WTC11 (cell line): ENCODE measurements at regions not wholly inside any gene's neighbourhood (a gene's known extent, or its start where the extent isn't known, plus 50 kb on each side); places are given as distances from the start of the nearest gene placed in this dataset.

Experiments
- NFE2L1 ChIP-seq: sonication (generic); formaldehyde crosslinking; IDR thresholded peaks from 2 replicates; pipeline ENCODE4 v1.8.1; 2023; ENCODE audit warnings: missing genetic modification reagents
- NFYB ChIP-seq: sonication (generic); formaldehyde crosslinking; conservative IDR thresholded peaks from 2 replicates; pipeline ENCODE4 v1.8.0; 2022; ENCODE audit warnings: low read depth, missing genetic modification reagents
- SOX15 ChIP-seq: fragments of 250-450 bp; sonication (Bioruptor Pico); IDR thresholded peaks from 2 replicates; pipeline ENCODE4 v1.9.0; 2021; ENCODE audit warnings: mild to moderate bottlenecking
- SP1 ChIP-seq: sonication (generic); formaldehyde crosslinking; conservative IDR thresholded peaks from 2 replicates; pipeline ENCODE4 v1.8.1; 2022; ENCODE audit warnings: missing genetic modification reagents
- TF ChIP-seq, protein P1 (sequence below): fragments of 200-600 bp; IDR thresholded peaks from 2 replicates; pipeline ENCODE4 v1.8.0; 2022; ENCODE audit warnings: antibody characterized with exemption
- TF ChIP-seq, protein P2 (sequence below): sonication (generic); formaldehyde crosslinking; IDR thresholded peaks from 2 replicates; pipeline ENCODE4 v1.8.1; 2023; ENCODE audit warnings: mild to moderate bottlenecking, missing genetic modification reagents
- TF ChIP-seq, protein P3 (sequence below): sonication (generic); formaldehyde crosslinking; IDR thresholded peaks from 2 replicates; pipeline ENCODE4 v1.8.1; 2022; ENCODE audit warnings: low read depth, missing genetic modification reagents, borderline replicate concordance

DNA sequence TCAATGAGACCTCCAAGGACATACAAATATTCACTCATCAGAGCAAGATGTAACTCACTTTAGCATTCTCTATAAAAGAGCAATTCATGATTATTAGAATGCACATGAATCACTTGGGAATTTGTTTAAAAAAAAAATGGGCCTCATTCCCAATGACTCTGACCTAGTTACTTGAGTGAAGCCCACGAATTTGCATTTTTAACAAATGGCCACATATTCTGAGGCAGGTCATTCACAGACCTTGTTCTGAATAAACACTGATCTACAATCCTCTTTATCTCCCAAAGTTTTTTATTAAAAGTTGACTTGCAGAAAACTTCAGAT, 255.1 kb upstream of the VEGFC start:
- TF ChIP-seq, protein P1, sequence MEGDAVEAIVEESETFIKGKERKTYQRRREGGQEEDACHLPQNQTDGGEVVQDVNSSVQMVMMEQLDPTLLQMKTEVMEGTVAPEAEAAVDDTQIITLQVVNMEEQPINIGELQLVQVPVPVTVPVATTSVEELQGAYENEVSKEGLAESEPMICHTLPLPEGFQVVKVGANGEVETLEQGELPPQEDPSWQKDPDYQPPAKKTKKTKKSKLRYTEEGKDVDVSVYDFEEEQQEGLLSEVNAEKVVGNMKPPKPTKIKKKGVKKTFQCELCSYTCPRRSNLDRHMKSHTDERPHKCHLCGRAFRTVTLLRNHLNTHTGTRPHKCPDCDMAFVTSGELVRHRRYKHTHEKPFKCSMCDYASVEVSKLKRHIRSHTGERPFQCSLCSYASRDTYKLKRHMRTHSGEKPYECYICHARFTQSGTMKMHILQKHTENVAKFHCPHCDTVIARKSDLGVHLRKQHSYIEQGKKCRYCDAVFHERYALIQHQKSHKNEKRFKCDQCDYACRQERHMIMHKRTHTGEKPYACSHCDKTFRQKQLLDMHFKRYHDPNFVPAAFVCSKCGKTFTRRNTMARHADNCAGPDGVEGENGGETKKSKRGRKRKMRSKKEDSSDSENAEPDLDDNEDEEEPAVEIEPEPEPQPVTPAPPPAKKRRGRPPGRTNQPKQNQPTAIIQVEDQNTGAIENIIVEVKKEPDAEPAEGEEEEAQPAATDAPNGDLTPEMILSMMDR, result no peak
- TF ChIP-seq SP1 (CRISPR knock-in tag) (no peak), NFE2L1 (no peak), SOX15 (no peak), NFYB (no peak)
- TF ChIP-seq, protein P2, sequence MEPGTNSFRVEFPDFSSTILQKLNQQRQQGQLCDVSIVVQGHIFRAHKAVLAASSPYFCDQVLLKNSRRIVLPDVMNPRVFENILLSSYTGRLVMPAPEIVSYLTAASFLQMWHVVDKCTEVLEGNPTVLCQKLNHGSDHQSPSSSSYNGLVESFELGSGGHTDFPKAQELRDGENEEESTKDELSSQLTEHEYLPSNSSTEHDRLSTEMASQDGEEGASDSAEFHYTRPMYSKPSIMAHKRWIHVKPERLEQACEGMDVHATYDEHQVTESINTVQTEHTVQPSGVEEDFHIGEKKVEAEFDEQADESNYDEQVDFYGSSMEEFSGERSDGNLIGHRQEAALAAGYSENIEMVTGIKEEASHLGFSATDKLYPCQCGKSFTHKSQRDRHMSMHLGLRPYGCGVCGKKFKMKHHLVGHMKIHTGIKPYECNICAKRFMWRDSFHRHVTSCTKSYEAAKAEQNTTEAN (CRISPR knock-in tag), result no peak
- TF ChIP-seq, protein P3, sequence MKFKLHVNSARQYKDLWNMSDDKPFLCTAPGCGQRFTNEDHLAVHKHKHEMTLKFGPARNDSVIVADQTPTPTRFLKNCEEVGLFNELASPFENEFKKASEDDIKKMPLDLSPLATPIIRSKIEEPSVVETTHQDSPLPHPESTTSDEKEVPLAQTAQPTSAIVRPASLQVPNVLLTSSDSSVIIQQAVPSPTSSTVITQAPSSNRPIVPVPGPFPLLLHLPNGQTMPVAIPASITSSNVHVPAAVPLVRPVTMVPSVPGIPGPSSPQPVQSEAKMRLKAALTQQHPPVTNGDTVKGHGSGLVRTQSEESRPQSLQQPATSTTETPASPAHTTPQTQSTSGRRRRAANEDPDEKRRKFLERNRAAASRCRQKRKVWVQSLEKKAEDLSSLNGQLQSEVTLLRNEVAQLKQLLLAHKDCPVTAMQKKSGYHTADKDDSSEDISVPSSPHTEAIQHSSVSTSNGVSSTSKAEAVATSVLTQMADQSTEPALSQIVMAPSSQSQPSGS (CRISPR knock-in tag), result no peak
